T-cell (primary cell): ENCODE measurements at regions not wholly inside any gene's neighbourhood (a gene's known extent, or its start where the extent isn't known, plus 50 kb on each side); places are given as distances from the start of the nearest gene placed in this dataset.
A peak's percentile ranks its signal among the peaks of the same experiment; 100 is the strongest.

Experiments
- ATAC-seq, 4 experiments: fragments of 200-7000 bp in 3 of 4; fragments of 150-1000 bp in 1 of 4; cut with Tn5 transposase; replicated peaks in 1 of 4; 1 replicate in 3 of 4; 2 replicates in 1 of 4; pipeline ENCODE4 v1.10.0; 2021; ENCODE audit warnings: moderate library complexity in 3 of 4, mild to moderate bottlenecking in 2 of 4, moderate number of reproducible peaks in 1 of 4
- CTCF ChIA-PET, 2 donors: fragments of 300-600 bp; sonication (Branson Sonifier 250); formaldehyde crosslinking; loops; one replicate each; lab custom pipeline; 2022; ENCODE audit warnings: antibody characterized with exemption in 2 of 2; lab: Charles Lee
- POLR2A ChIA-PET, 2 donors: fragments of 300-600 bp; sonication (Branson Sonifier 250); formaldehyde crosslinking; loops; one replicate each; lab custom pipeline; 2022; ENCODE audit warnings: antibody characterized with exemption in 2 of 2; lab: Charles Lee
- DNase-seq, 35 experiments: peaks; one replicate each; pipeline versions ENCODE4 v3.0.0 to v3.0.0-alpha.2; 2013 to 2023
- H3K27ac ChIP-seq: one replicate; pipeline ENCODE4 v1.5.1; 2013; ENCODE audit warnings: low read length
- H3K27me3 ChIP-seq, 2 experiments: replicated peaks in 1 of 2; 1 replicate in 1 of 2; 2 replicates in 1 of 2; pipeline versions ENCODE4 v1.6.1 to v1.7.0; 2013; ENCODE audit warnings: low read length in 1 of 2, mixed read lengths in 1 of 2; ENCODE audit not compliant: control insufficient read depth in 2 of 2, insufficient read depth in 2 of 2; ENCODE audit errors: extremely low read depth in 1 of 2
- H3K36me3 ChIP-seq, 2 donors: 1 replicate in 1 of 2; 2 replicates in 1 of 2; pipeline versions ENCODE4 v1.6.1 to v1.7.0; 2013; ENCODE audit warnings: low read length in 1 of 2; ENCODE audit not compliant: control insufficient read depth in 2 of 2, insufficient read depth in 1 of 2; ENCODE audit errors: extremely low read depth in 1 of 2
- H3K4me1 ChIP-seq, 2 experiments: 1 replicate in 1 of 2; 2 replicates in 1 of 2; pipeline versions ENCODE4 v1.6.1 to v1.7.0; 2013; ENCODE audit warnings: low read length in 2 of 2, mixed read lengths in 1 of 2; ENCODE audit not compliant: insufficient read depth in 2 of 2, control insufficient read depth in 1 of 2; ENCODE audit errors: extremely low read depth in 1 of 2
- H3K4me3 ChIP-seq, 2 donors: 1 replicate in 1 of 2; 2 replicates in 1 of 2; pipeline versions ENCODE4 v1.5.1 to v1.7.0; 2013; ENCODE audit warnings: mild to moderate bottlenecking in 2 of 2, low read length in 1 of 2, moderate library complexity in 1 of 2; ENCODE audit not compliant: control insufficient read depth in 1 of 2; ENCODE audit errors: extremely low read depth in 1 of 2
- H3K9me3 ChIP-seq: 2 replicates; pipeline ENCODE4 v1.7.0; 2013
- H3K27ac Mint-ChIP-seq, 2 donors: one replicate each; pipeline ENCODE4 v1.8.0; 2020 to 2021; ENCODE audit warnings: mild to moderate bottlenecking in 2 of 2, mixed read lengths in 2 of 2
- H3K27me3 Mint-ChIP-seq, 2 donors: one replicate each; pipeline ENCODE4 v1.8.0; 2021 to 2022; ENCODE audit warnings: mixed read lengths in 2 of 2
- H3K36me3 Mint-ChIP-seq: one replicate; pipeline ENCODE4 v1.8.0; 2021; ENCODE audit warnings: mixed read lengths
- H3K4me1 Mint-ChIP-seq, 3 donors: one replicate each; pipeline ENCODE4 v1.8.0; 2020 to 2022; ENCODE audit warnings: mixed read lengths in 3 of 3, mild to moderate bottlenecking in 1 of 3
- H3K4me3 Mint-ChIP-seq, 3 donors: one replicate each; pipeline ENCODE4 v1.8.0; 2020 to 2022; ENCODE audit warnings: mild to moderate bottlenecking in 3 of 3, mixed read lengths in 3 of 3, moderate library complexity in 3 of 3
- H3K9me3 Mint-ChIP-seq, 3 donors: one replicate each; pipeline ENCODE4 v1.8.0; 2020 to 2022; ENCODE audit warnings: mixed read lengths in 3 of 3
- WGBS: methylation state at CpG from one replicate; pipeline ENCODE4 v1.1.5; 2013; ENCODE audit warnings: missing lambda C conversion rate; ENCODE audit not compliant: insufficient coverage; 5-methylcytosine and 5-hydroxymethylcytosine counted together

- Mint-ChIP-seq H3K9me3 (no peaks in the 10 kb centered on the region), H3K4me1 (no peaks in the 10 kb centered on the region), H3K36me3 (no peaks in the 10 kb centered on the region), H3K27ac (no peak overlapping the region), H3K4me3 (no peak overlapping the region), H3K27me3 (peaks cover 17 to 25% of the 10 kb centered on the region in 2 donors)
- H3K4me1 ChIP-seq: no peaks in the 10 kb centered on the region
- no peak overlapping the region for H3K4me3 ChIP-seq
- peaks cover 2 to 27% of the 10 kb centered on the region in 2 experiments for H3K27me3 ChIP-seq
- DNase-seq (peak in 7 of 35 experiments; percentile 2 to 42 (median 10)), ATAC-seq (no peak)
- no peak overlapping the region for H3K27ac ChIP-seq
- WGBS: no CpG with 5 or more reads among the region's 4 CpGs
- ChIA-PET CTCF (no interaction called here), POLR2A (no interaction called here)
- H3K9me3 ChIP-seq: no peaks in the 10 kb centered on the region
- H3K36me3 ChIP-seq: no peaks in the 10 kb centered on the region
Observed at GRCh38 chr1:30232288-30232899, 491.0 kb downstream of the MATN1 start.

- H3K27ac Mint-ChIP-seq: no peak overlapping the region
- ATAC-seq (no peak), DNase-seq (no peak)
- H3K4me3 Mint-ChIP-seq: no peak overlapping the region
- H3K9me3 Mint-ChIP-seq: no peaks in the 10 kb centered on the region
- Histone ChIP-seq H3K27me3 (peaks cover 2 to 24% of the 10 kb centered on the region in 2 experiments), H3K4me1 (no peaks in the 10 kb centered on the region), H3K27ac (no peak overlapping the region), H3K4me3 (no peak overlapping the region), H3K36me3 (no peaks in the 10 kb centered on the region), H3K9me3 (no peaks in the 10 kb centered on the region)
- 100% methylated on average over 4 of the region's 9 CpGs for WGBS
- no peaks in the 10 kb centered on the region for H3K4me1 Mint-ChIP-seq
- ChIA-PET CTCF (no interaction called here), POLR2A (no interaction called here)
- peaks cover 21 to 22% of the 10 kb centered on the region in 2 donors for H3K27me3 Mint-ChIP-seq
- H3K36me3 Mint-ChIP-seq: no peaks in the 10 kb centered on the region
Observed at GRCh38 chr1:30229960-30230359, 493.4 kb downstream of the MATN1 start.

DNA sequence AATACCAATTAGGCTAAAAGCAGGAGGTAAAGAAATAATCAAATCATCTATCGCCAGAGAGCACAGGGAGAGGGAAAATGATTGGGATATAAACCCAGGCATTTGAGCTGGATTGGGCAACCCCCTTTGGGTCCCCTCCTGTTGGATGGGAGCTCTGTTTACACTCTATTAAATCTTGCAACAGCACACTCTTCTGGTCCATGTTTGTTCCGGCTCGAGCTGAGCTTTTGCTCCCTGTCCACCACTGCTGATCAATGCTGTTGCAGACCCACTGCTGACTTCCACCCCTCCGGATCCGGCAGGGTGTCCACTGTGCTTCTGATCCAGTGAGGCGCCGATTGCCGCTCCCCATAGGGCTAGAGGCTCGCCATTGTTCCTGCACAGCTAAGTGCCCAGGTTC lies 493.8 kb downstream of the MATN1 start:
- WGBS: 89% methylated on average over 8 of the region's 9 CpGs
- CTCF ChIA-PET: interaction anchor here in 1 of 2 donors (0.8 kb wide), 1 partner anchor 13 kb away, joined by 4 read pairs; no protein-coding TSS in a partner anchor
- peaks cover 2 to 24% of the 10 kb centered on the region in 2 experiments for H3K27me3 ChIP-seq

GRCh38 chr1:30226648-30227047 lies 496.7 kb downstream of the MATN1 start:
- no peaks in the 10 kb centered on the region for H3K36me3 ChIP-seq
- Mint-ChIP-seq H3K36me3 (no peaks in the 10 kb centered on the region), H3K27me3 (peaks cover 15 to 18% of the 10 kb centered on the region in 2 donors), H3K4me3 (no peak overlapping the region), H3K27ac (no peak overlapping the region), H3K4me1 (no peaks in the 10 kb centered on the region), H3K9me3 (no peaks in the 10 kb centered on the region)
- no peak overlapping the region for H3K4me3 ChIP-seq
- no peaks in the 10 kb centered on the region for H3K9me3 ChIP-seq
- peaks cover 0 to 25% of the 10 kb centered on the region in 2 experiments for H3K27me3 ChIP-seq
- ChIA-PET POLR2A (no interaction called here), CTCF (no interaction called here)
- no peak for ATAC-seq
- H3K4me1 ChIP-seq: no peaks in the 10 kb centered on the region
- H3K27ac ChIP-seq: no peak overlapping the region
- no CpG with 5 or more reads among the region's 6 CpGs for WGBS
- no peak for DNase-seq

More for the DNA sequence above, 493.8 kb downstream of the MATN1 start:
- ATAC-seq: no peak
- POLR2A ChIA-PET: no interaction called here
- no peak for DNase-seq
- H3K4me1 ChIP-seq: no peaks in the 10 kb centered on the region
- H3K4me3 ChIP-seq: no peak overlapping the region
- no peaks in the 10 kb centered on the region for H3K9me3 Mint-ChIP-seq
- no peak overlapping the region for H3K4me3 Mint-ChIP-seq
- no peaks in the 10 kb centered on the region for H3K9me3 ChIP-seq
- H3K27me3 Mint-ChIP-seq: peaks cover 25 to 26% of the 10 kb centered on the region in 2 donors
- no peaks in the 10 kb centered on the region for H3K36me3 Mint-ChIP-seq
- no peak overlapping the region for H3K27ac ChIP-seq
- no peak overlapping the region for H3K27ac Mint-ChIP-seq
- no peaks in the 10 kb centered on the region for H3K4me1 Mint-ChIP-seq
- no peaks in the 10 kb centered on the region for H3K36me3 ChIP-seq

DNA sequence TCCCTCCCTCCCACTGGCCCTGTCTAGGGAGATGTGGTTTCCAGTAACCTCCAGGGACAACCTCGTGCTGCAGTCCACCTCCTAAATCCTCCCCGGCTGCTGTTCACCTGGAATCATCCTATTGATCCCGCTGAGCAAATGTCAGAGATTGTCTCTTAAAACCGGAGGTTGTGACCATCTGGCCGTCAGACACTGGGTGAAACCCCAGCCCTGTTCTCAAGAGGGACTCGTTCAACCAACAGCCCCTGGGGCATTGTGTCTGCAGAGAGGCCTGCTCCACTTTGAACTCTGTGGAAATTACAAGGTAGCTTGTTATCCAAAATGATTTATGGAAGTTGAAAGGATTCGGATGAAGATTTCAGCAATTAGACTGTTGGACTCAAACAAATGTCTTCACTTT lies 498.0 kb downstream of the MATN1 start:
- H3K4me1 ChIP-seq: no peaks in the 10 kb centered on the region
- Mint-ChIP-seq H3K4me3 (no peak overlapping the region), H3K27ac (no peak overlapping the region), H3K36me3 (no peaks in the 10 kb centered on the region), H3K4me1 (no peaks in the 10 kb centered on the region), H3K9me3 (no peaks in the 10 kb centered on the region), H3K27me3 (peaks cover 21 to 24% of the 10 kb centered on the region in 2 donors)
- ATAC-seq (no peak), DNase-seq (no peak)
- H3K4me3 ChIP-seq: no peak overlapping the region
- peaks cover 0 to 25% of the 10 kb centered on the region in 2 experiments for H3K27me3 ChIP-seq
- ChIA-PET CTCF (no interaction called here), POLR2A (no interaction called here)
- no peak overlapping the region for H3K27ac ChIP-seq
- 75% methylated on average over 7 of the region's 7 CpGs for WGBS
- no peaks in the 10 kb centered on the region for H3K9me3 ChIP-seq
- no peaks in the 10 kb centered on the region for H3K36me3 ChIP-seq

DNA sequence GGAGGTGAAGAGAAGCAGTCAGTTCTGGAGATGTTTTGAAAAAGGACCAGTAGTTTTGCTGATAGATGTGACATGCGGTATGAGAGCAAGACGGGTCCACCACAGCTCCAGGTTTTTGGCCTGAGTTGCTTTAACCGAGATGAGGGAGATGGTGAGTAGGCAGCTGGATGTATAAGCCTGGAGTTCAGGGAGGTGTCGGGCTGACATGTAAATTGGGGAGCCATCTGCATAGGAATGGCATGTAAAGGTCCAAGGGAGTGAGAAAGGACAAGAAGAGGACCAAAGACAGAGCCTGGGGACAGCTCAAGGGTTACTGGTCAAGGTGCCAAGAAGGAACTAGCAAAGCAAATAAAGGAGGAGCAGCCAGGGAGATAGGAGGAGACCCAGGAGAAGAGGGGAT lies 503.7 kb downstream of the MATN1 start:
- POLR2A ChIA-PET: no interaction called here
- CTCF ChIA-PET: no interaction called here
- no peak overlapping the region for H3K27ac Mint-ChIP-seq
- H3K4me3 ChIP-seq: no peak overlapping the region
- no peaks in the 10 kb centered on the region for H3K36me3 ChIP-seq
- no peaks in the 10 kb centered on the region for H3K4me1 ChIP-seq
- 82% methylated on average over 4 of the region's 4 CpGs for WGBS
- DNase-seq: no peak
- no peaks in the 10 kb centered on the region for H3K36me3 Mint-ChIP-seq
- no peak overlapping the region for H3K27ac ChIP-seq
- ATAC-seq: no peak
- no peaks in the 10 kb centered on the region for H3K9me3 ChIP-seq
- no peaks in the 10 kb centered on the region for H3K9me3 Mint-ChIP-seq
- H3K4me3 Mint-ChIP-seq: no peak overlapping the region
- H3K4me1 Mint-ChIP-seq: no peaks in the 10 kb centered on the region
- peaks cover 17 to 23% of the 10 kb centered on the region in 2 donors for H3K27me3 Mint-ChIP-seq
- peaks cover 0 to 12% of the 10 kb centered on the region in 2 experiments for H3K27me3 ChIP-seq
